H9 (cell line): ENCODE measurements at regions not wholly inside any gene's neighbourhood (a gene's known extent, or its start where the extent isn't known, plus 50 kb on each side); places are given as distances from the start of the nearest gene placed in this dataset.

ENCODE experiments used
- DNase-seq: peaks from one replicate; pipeline ENCODE4 v3.0.0-alpha.2; 2017
- H2AFZ ChIP-seq: one replicate; pipeline ENCODE4 v1.6.1; 2013; ENCODE audit warnings: mild to moderate bottlenecking, low read length, control low read depth, moderate library complexity
- H2AK5ac ChIP-seq: 2 replicates; pipeline ENCODE4 v1.6.1; 2013; ENCODE audit warnings: low read length, control low read depth, mixed read lengths; ENCODE audit not compliant: insufficient read length
- H2BK120ac ChIP-seq: one replicate; pipeline ENCODE4 v1.6.1; 2013; ENCODE audit warnings: low read depth, mild to moderate bottlenecking, low read length, control low read depth, inconsistent platforms; ENCODE audit not compliant: poor library complexity, severe bottlenecking
- H2BK12ac ChIP-seq: 2 replicates; pipeline ENCODE4 v1.6.1; 2013; ENCODE audit warnings: low read length, control low read depth, mixed read lengths, low read depth; ENCODE audit not compliant: insufficient read length
- H2BK15ac ChIP-seq: 2 replicates; pipeline ENCODE4 v1.6.1; 2013; ENCODE audit warnings: low read depth, low read length, control low read depth
- H2BK20ac ChIP-seq: one replicate; pipeline ENCODE4 v1.6.1; 2013; ENCODE audit warnings: low read depth, mild to moderate bottlenecking, low read length, control low read depth, inconsistent platforms; ENCODE audit not compliant: poor library complexity, severe bottlenecking
- H2BK5ac ChIP-seq: 2 replicates; pipeline ENCODE4 v1.6.1; 2013; ENCODE audit warnings: low read length, control low read depth, mixed read lengths; ENCODE audit not compliant: insufficient read length
- H3K14ac ChIP-seq: 2 replicates; pipeline ENCODE4 v1.6.1; 2013; ENCODE audit warnings: low read length, control low read depth; ENCODE audit not compliant: insufficient read depth
- H3K18ac ChIP-seq: 2 replicates; pipeline ENCODE4 v1.6.1; 2013; ENCODE audit warnings: low read depth, mild to moderate bottlenecking, mixed read lengths, low read length, control low read depth; ENCODE audit not compliant: insufficient read length
- H3K23ac ChIP-seq: 2 replicates; pipeline ENCODE4 v1.6.1; 2013; ENCODE audit warnings: low read length, control low read depth, mixed read lengths, low read depth; ENCODE audit not compliant: insufficient read length
- H3K23me2 ChIP-seq: 2 replicates; pipeline ENCODE4 v1.6.1; 2013; ENCODE audit warnings: low read depth, mild to moderate bottlenecking, mixed read lengths, low read length, control low read depth; ENCODE audit not compliant: insufficient read length, poor library complexity, severe bottlenecking
- H3K27ac ChIP-seq: 2 replicates; pipeline ENCODE4 v1.5.1; 2013; ENCODE audit warnings: low read length, control low read depth, mixed read lengths, low read depth; ENCODE audit not compliant: insufficient read length
- H3K27me3 ChIP-seq: 2 replicates; pipeline ENCODE4 v1.6.1; 2013; ENCODE audit warnings: low read length, control low read depth, inconsistent platforms; ENCODE audit not compliant: insufficient read depth
- H3K4ac ChIP-seq: 2 replicates; pipeline ENCODE4 v1.6.1; 2013; ENCODE audit warnings: low read depth, mild to moderate bottlenecking, control low read depth, inconsistent platforms, low read length, moderate library complexity
- H3K4me1 ChIP-seq: 2 replicates; pipeline ENCODE4 v1.6.1; 2013; ENCODE audit warnings: low read length, control low read depth, inconsistent platforms; ENCODE audit not compliant: insufficient read depth
- H3K4me2 ChIP-seq: 2 replicates; pipeline ENCODE4 v1.6.1; 2013; ENCODE audit warnings: low read length, control low read depth, mixed read lengths; ENCODE audit not compliant: insufficient read length, insufficient read depth
- H3K56ac ChIP-seq: 2 replicates; pipeline ENCODE4 v1.6.1; 2013; ENCODE audit warnings: low read depth, mild to moderate bottlenecking, mixed read lengths, low read length, control low read depth; ENCODE audit not compliant: insufficient read length
- H3K79me1 ChIP-seq: 2 replicates; pipeline ENCODE4 v1.6.1; 2013; ENCODE audit warnings: low read depth, mild to moderate bottlenecking, moderate library complexity, low read length, control low read depth, inconsistent platforms; ENCODE audit not compliant: insufficient read depth, poor library complexity, severe bottlenecking
- H3K79me2 ChIP-seq: 2 replicates; pipeline ENCODE4 v1.6.1; 2013; ENCODE audit warnings: low read length, control low read depth, inconsistent platforms; ENCODE audit not compliant: insufficient read depth
- H3K9ac ChIP-seq: 2 replicates; pipeline ENCODE4 v1.6.1; 2013; ENCODE audit warnings: low read length, control low read depth, mixed read lengths; ENCODE audit not compliant: insufficient read length; ENCODE audit errors: extremely low read depth
- H3K9me3 ChIP-seq: one replicate; pipeline ENCODE4 v1.6.1; 2013; ENCODE audit warnings: low read depth, low read length, inconsistent platforms; ENCODE audit not compliant: control insufficient read depth
- H3T11ph ChIP-seq: one replicate; pipeline ENCODE4 v1.6.1; 2013; ENCODE audit warnings: mild to moderate bottlenecking, low read length, control low read depth, inconsistent platforms
- H4K20me1 ChIP-seq: one replicate; pipeline ENCODE4 v1.6.1; 2013; ENCODE audit not compliant: control insufficient read depth, insufficient read length, insufficient read depth
- H4K5ac ChIP-seq: 2 replicates; pipeline ENCODE4 v1.6.1; 2013; ENCODE audit warnings: low read depth, mild to moderate bottlenecking, mixed read lengths, low read length, control low read depth; ENCODE audit not compliant: insufficient read length
- H4K8ac ChIP-seq: replicated peaks from 2 replicates; pipeline ENCODE4 v1.6.1; 2013; ENCODE audit warnings: low read length, control low read depth, mixed read lengths, low read depth; ENCODE audit not compliant: insufficient read length
- H4K91ac ChIP-seq: 2 replicates; pipeline ENCODE4 v1.6.1; 2013; ENCODE audit warnings: low read depth, mild to moderate bottlenecking, moderate library complexity, mixed read lengths, low read length, control low read depth; ENCODE audit not compliant: insufficient read length
- H3K27ac Mint-ChIP-seq, 3 experiments: 2 replicates in 2 of 3; 3 replicates in 1 of 3; pipeline ENCODE4 v1.8.0; 2020 to 2021; ENCODE audit warnings: mixed read lengths in 3 of 3, mild to moderate bottlenecking in 1 of 3, moderate library complexity in 1 of 3
- H3K27me3 Mint-ChIP-seq: 2 replicates; pipeline ENCODE4 v1.8.0; 2021; ENCODE audit warnings: low read depth, mild to moderate bottlenecking, moderate library complexity, mixed read lengths
- H3K36me3 Mint-ChIP-seq, 3 experiments: 2 replicates in 2 of 3; 3 replicates in 1 of 3; pipeline ENCODE4 v1.8.0; 2020 to 2021; ENCODE audit warnings: low read depth in 3 of 3, mixed read lengths in 3 of 3; ENCODE audit not compliant: insufficient read depth in 1 of 3
- H3K4me1 Mint-ChIP-seq, 2 experiments: 2 replicates each; pipeline ENCODE4 v1.8.0; 2020; ENCODE audit warnings: mixed read lengths in 2 of 2
- H3K4me3 Mint-ChIP-seq, 2 experiments: 2 replicates in 1 of 2; 3 replicates in 1 of 2; pipeline ENCODE4 v1.8.0; 2020 to 2021; ENCODE audit warnings: mild to moderate bottlenecking in 2 of 2, mixed read lengths in 2 of 2, moderate library complexity in 1 of 2
- H3K9me3 Mint-ChIP-seq, 2 experiments: 2 replicates in 1 of 2; 3 replicates in 1 of 2; pipeline ENCODE4 v1.8.0; 2020; ENCODE audit warnings: mild to moderate bottlenecking in 2 of 2, mixed read lengths in 2 of 2, moderate library complexity in 1 of 2
- CTCF ChIP-seq: fragments of 200-600 bp; sonication (generic); conservative IDR thresholded peaks from 3 replicates; pipeline ENCODE4 v1.8.0; 2021; ENCODE audit warnings: antibody characterized with exemption, mild to moderate bottlenecking
- WGBS: extraction: QIAGEN DNeasy Blood & Tissue Kit; methylation state at CpG from one replicate; pipeline ENCODE4 v1.1.7; 2013; ENCODE audit warnings: missing lambda C conversion rate, low lambda C conversion rate, mixed read lengths; ENCODE audit not compliant: insufficient read length; ENCODE audit errors: extremely low coverage; 5-methylcytosine and 5-hydroxymethylcytosine counted together

GRCh38 chr17:72308744-72309385 lies 188.0 kb downstream of the SOX9 start:
- no peak overlapping the region for H3K23ac ChIP-seq
- no peak overlapping the region for H2AK5ac ChIP-seq
- no peaks in the 10 kb centered on the region for H3K23me2 ChIP-seq
- H2BK5ac ChIP-seq: no peak overlapping the region
- H3K4ac ChIP-seq: no peak overlapping the region
- H3K4me1 ChIP-seq: no peaks in the 10 kb centered on the region
- H4K91ac ChIP-seq: no peak overlapping the region
- no peak overlapping the region for H4K8ac ChIP-seq
- H3K18ac ChIP-seq: no peak overlapping the region
- H3K4me3 Mint-ChIP-seq: no peak overlapping the region
- no peak overlapping the region for H2AFZ ChIP-seq
- H3K14ac ChIP-seq: no peak overlapping the region
- no peak for DNase-seq
- no peak overlapping the region for H2BK20ac ChIP-seq
- no peaks in the 10 kb centered on the region for H3K27me3 ChIP-seq
- H3T11ph ChIP-seq: no peak overlapping the region
- H4K20me1 ChIP-seq: no peaks in the 10 kb centered on the region
- no peak overlapping the region for H4K5ac ChIP-seq
- H3K36me3 Mint-ChIP-seq: no peaks in the 10 kb centered on the region; a peak in 1 of 7 replicates
- H2BK15ac ChIP-seq: no peak overlapping the region
- H3K27me3 Mint-ChIP-seq: peaks cover 5% of the 10 kb centered on the region
- H3K9me3 ChIP-seq: no peaks in the 10 kb centered on the region
- H2BK120ac ChIP-seq: no peak overlapping the region
- H3K79me2 ChIP-seq: no peaks in the 10 kb centered on the region
- H3K56ac ChIP-seq: no peak overlapping the region
- no peaks in the 10 kb centered on the region for H3K9me3 Mint-ChIP-seq
- no peak overlapping the region for H3K9ac ChIP-seq
- no peak for TF ChIP-seq CTCF
- no CpG with 5 or more reads among the region's 5 CpGs for WGBS
- H3K27ac ChIP-seq: no peak overlapping the region
- H3K4me1 Mint-ChIP-seq: peaks cover 4 to 6% of the 10 kb centered on the region in 2 experiments; a peak in 1 of 4 replicates
- no peak overlapping the region for H2BK12ac ChIP-seq
- H3K27ac Mint-ChIP-seq: no peak overlapping the region; a peak in 1 of 7 replicates
- no peaks in the 10 kb centered on the region for H3K79me1 ChIP-seq
- no peak overlapping the region for H3K4me2 ChIP-seq
